Ascending aorta (tissue), 2 donors: ENCODE measurements at regions not wholly inside any gene's neighbourhood (a gene's known extent, or its start where the extent isn't known, plus 50 kb on each side); places are given as distances from the start of the nearest gene placed in this dataset.
"Not testable (repeated sequence)": the region's sequence is repeated elsewhere in the genome, so short reads cannot be mapped to it uniquely, and the experiment has no call there.

ENCODE experiments used
- DNase-seq, 2 donors: peaks; one replicate each; pipeline ENCODE4 v3.0.0-alpha.2; 2019; ENCODE audit warnings: low spot score in 2 of 2
- H3K27ac ChIP-seq, 2 donors: fragments of 200-600 bp; sonication (generic); one replicate each; pipeline ENCODE4 v1.5.1; 2016 to 2017; ENCODE audit warnings: mild to moderate bottlenecking in 1 of 2
- H3K27me3 ChIP-seq: fragments of 200-600 bp; sonication (generic); one replicate; pipeline ENCODE4 v1.5.1; 2017
- H3K36me3 ChIP-seq, 2 donors: fragments of 200-600 bp; sonication (generic); one replicate each; pipeline ENCODE4 v1.5.1; 2016
- H3K4me1 ChIP-seq, 2 donors: fragments of 200-600 bp; sonication (generic); one replicate each; pipeline ENCODE4 v1.5.1; 2016 to 2017; ENCODE audit warnings: mild to moderate bottlenecking in 1 of 2
- H3K4me3 ChIP-seq, 2 donors: fragments of 200-600 bp; sonication (generic); one replicate each; pipeline ENCODE4 v1.5.1; 2016 to 2017; ENCODE audit warnings: mild to moderate bottlenecking in 1 of 2
- H3K9me3 ChIP-seq, 2 donors: fragments of 200-600 bp; sonication (generic); one replicate each; pipeline ENCODE4 v1.5.1; 2016
- CTCF ChIP-seq, 3 experiments: fragments of 200-600 bp in 2 of 3; fragments of 450-650 bp in 1 of 3; sonication (generic) in 2 of 3; IDR thresholded peaks; one replicate each; pipeline ENCODE4 v1.5.1; 2016 to 2019; ENCODE audit warnings: antibody characterized with exemption in 3 of 3, mild to moderate bottlenecking in 1 of 3, moderate library complexity in 1 of 3
- intact Hi-C: fragments of 100-400 bp; cut with DNase I; formaldehyde crosslinking; loops from one replicate; pipeline ENCODE4 v1.15.1; 2023

GRCh38 chr2:16057661-16058060, 117.3 kb downstream of the MYCN start:
- no peaks in the 10 kb centered on the region for H3K27me3 ChIP-seq
- H3K4me3 ChIP-seq: no peak overlapping the region
- intact Hi-C loops: no loop called here

GRCh38 chr2:16055848-16056580, 115.7 kb downstream of the MYCN start:
- Histone ChIP-seq H3K9me3 (no peaks in the 10 kb centered on the region), H3K27ac (no peak overlapping the region), H3K4me1 (no peaks in the 10 kb centered on the region), H3K36me3 (no peaks in the 10 kb centered on the region), H3K4me3 (no peak overlapping the region), H3K27me3 (no peaks in the 10 kb centered on the region)
- TF ChIP-seq CTCF (IDR thresholded peaks at IDR 0.05): no peak
- intact Hi-C loops: no loop called here
- DNase-seq: no peak

More at GRCh38 chr2:16057661-16058060, 117.3 kb downstream of the MYCN start:
- H3K9me3 ChIP-seq: no peaks in the 10 kb centered on the region
- no peak for TF ChIP-seq CTCF (IDR thresholded peaks at IDR 0.05)
- no peaks in the 10 kb centered on the region for H3K36me3 ChIP-seq
- DNase-seq: no peak
- no peaks in the 10 kb centered on the region for H3K4me1 ChIP-seq
- no peak overlapping the region for H3K27ac ChIP-seq

DNA sequence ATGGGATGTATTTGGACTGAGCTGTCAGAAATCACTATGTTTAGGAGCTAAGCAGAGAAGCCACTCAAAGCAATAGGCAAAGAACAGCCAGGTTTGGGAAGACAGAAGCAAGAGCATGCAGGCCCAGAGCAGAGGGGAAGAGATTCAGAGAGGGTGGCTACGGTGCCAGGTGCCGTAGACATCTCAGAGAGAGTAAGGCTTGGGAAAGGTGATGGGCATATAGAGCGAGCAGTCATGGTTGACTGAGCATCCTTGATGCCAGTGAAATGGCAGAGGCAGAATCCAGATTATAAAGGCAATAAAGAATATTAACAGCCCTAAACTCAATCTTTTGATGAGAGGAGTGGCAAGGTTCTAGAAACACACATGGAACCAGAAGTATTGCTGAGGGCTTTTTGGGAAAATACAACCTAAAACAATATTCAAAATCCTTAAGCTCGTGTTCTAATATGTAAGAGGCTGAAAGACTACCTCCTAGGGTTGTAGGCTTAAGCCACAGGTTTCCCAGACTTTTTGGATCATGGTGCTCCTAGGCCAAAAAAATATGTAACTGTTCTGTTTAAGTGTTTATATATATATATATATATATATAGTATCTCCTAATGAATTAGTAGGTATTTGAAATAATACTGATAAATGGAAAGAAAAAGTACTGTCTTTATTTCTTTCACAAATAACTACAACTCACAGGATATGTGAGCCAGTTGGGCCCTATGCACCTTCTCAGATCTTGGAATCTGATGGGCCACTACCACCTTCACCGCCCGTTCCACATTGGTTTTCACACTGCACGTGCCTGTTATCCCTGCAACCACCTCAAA, 113.3 kb downstream of the MYCN start:
- no peak overlapping the region for H3K4me3 ChIP-seq
- no peak for DNase-seq
- H3K36me3 ChIP-seq: no peaks in the 10 kb centered on the region
- H3K27me3 ChIP-seq: no peaks in the 10 kb centered on the region
- no peaks in the 10 kb centered on the region for H3K4me1 ChIP-seq
- TF ChIP-seq CTCF (IDR thresholded peaks at IDR 0.05): no peak
- no peaks in the 10 kb centered on the region for H3K9me3 ChIP-seq
- H3K27ac ChIP-seq: no peak overlapping the region
- intact Hi-C loops: no loop called here

DNA sequence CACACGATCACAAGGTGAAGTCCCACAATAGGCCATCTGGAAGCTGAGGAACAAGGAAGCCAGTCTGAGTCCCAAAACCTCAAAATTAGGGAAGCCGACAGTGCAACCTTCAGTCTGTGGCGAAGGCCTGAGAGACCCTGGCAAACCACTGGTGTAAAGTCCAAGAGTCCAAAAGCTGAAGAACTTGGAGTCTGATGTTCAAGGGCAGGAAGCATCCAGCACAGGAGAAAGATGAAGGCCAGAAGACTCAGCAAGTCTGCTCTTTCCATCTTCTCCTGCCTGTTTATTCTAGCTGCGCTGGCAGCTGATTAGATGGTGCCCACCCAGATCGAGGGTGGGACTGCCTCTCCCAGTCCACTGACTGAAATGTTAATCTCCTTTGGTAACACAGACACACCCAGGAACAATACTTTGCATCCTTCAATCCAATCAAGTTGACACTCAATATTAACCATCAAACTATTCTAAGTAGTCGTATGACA, 112.3 kb downstream of the MYCN start:
- H3K4me1 ChIP-seq, H3K4me3 ChIP-seq, DNase-seq, H3K36me3 ChIP-seq, H3K27me3 ChIP-seq, H3K9me3 ChIP-seq, intact Hi-C loops, H3K27ac ChIP-seq: not testable (repeated sequence)

- no peaks in the 10 kb centered on the region for H3K9me3 ChIP-seq
- TF ChIP-seq CTCF (IDR thresholded peaks at IDR 0.05): no peak
- H3K4me1 ChIP-seq: no peaks in the 10 kb centered on the region
- intact Hi-C loops: no loop called here
- no peak overlapping the region for H3K4me3 ChIP-seq
- DNase-seq: no peak
- H3K27me3 ChIP-seq: no peaks in the 10 kb centered on the region
- H3K27ac ChIP-seq: no peak overlapping the region
- no peaks in the 10 kb centered on the region for H3K36me3 ChIP-seq
These were observed 111.7 kb downstream of the MYCN start for GRCh38 chr2:16051841-16052564.
